ENCODE measurements at regions not wholly inside any gene's neighbourhood (a gene's known extent, or its start where the extent isn't known, plus 50 kb on each side); places are given as distances from the start of the nearest gene placed in this dataset.
A peak's percentile ranks its signal among the peaks of the same experiment; 100 is the strongest.
"Not testable (repeated sequence)": the region's sequence is repeated elsewhere in the genome, so short reads cannot be mapped to it uniquely, and the experiment has no call there.

DNA sequence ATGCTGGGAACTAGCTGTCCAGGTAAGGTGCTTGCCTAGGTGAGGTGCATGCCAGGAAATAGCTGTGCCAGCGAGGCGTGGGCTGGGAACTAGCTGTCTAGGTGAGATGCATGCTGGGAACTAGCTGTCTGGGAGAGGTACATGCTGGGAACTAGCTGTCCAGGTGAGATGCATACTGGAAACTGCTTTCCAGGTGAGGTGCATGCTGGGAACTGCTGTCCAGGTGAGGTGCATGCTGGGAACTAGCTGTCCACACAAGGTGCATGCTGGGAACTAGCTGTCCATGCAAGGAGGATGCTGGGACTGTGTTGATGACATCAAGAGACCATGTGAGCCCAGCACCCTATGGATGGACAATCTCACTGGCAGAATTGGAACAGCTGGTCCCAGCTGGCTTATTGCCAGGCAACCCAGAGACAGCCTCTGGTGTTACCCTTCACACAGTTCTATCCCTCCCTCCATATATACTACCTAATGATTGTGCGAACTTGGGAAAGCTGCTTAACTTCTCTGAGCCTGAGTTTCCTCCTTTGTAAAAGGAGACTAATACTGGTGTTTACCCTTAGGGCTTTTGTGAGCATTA is 479.9 kb upstream of the RBFOX1 start:
- no peak for DNase-seq

GRCh38 chr16:6846452-6846851 is 486.2 kb upstream of the RBFOX1 start:
- no peak for DNase-seq

DNA sequence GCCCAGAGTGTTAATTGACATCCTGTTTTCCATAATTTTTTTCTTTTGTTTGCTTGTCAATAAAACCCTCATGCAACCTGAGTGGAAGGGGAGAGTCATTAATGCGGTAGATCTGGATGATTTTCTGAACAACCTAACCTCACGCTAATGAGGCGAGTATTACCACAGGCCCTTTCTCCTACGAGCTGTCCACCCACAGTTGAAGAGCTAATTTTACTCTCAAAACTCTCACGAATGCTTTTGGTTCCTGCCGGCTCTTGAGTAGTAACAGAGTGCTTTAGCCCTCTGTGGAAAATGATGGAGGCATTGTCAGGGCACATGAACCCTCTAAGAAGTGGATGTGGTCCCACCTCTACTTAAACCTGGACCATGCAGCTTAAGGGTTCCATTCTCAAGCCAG is 491.3 kb upstream of the RBFOX1 start:
- DNase-seq = no peak

GRCh38 chr16:6837722-6838121 is 494.9 kb upstream of the RBFOX1 start:
- DNase-seq = no peak

DNA sequence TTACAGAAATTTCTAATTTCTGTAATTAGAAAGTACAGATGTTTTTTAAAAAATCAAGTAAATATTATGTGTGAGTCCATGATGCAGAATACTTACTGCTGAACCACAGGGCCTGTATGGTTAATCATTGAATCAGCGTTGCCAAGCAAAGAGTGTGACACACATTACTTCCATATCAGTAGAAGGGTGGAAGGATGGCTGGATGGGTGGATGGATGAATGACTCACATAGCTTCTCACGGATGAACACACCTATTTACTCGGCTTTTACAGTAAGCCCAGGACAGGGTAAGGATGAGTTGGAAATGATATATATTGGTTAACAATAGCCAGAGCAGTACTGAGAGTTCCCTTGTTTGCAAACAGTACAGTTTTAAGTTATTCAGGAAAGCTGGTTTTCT is 495.9 kb upstream of the RBFOX1 start:
- peak; percentile 1 for DNase-seq

- DNase-seq = no peak
These were observed 496.7 kb upstream of the RBFOX1 start for GRCh38 chr16:6835941-6836340.

DNA sequence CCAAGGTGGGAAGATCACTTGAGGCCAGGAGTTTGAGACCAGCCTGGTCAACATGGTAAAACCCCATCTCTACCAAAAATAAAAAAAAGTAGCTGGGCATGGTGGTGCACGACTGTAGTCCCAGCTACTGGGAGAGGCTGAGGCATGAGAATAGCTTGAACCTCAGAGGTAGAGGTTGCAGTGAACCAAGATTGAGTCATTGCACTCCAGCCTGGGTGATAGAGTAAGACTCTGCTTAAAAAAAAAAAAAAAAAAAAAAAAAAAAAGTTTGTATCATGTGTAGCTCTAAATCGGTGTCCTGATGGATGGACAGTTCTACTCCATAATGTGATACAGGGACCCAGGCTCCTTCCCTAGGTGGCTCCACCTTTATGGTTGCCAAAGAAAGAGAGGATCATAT is 497.1 kb upstream of the RBFOX1 start:
- no peak for DNase-seq

DNA sequence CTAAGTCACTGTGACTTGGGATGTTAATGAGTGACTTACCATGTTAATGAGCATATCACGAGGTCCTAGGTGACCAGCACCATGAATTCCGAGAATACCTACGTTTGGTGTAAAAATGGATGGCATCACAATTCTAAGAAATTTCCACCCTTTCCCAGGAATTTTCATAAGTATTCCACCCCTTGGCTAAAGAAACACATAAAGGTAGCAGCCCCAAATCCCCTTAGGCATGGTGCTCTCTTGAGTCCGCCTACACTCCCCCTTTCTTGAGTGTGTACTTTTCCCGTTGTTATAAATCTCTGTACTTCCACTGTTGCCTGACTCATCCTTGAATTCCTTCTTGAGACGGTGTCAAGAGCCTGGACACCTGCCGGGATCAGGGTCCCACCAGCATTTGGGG is 504.0 kb upstream of the RBFOX1 start:
- no peak for DNase-seq

DNA sequence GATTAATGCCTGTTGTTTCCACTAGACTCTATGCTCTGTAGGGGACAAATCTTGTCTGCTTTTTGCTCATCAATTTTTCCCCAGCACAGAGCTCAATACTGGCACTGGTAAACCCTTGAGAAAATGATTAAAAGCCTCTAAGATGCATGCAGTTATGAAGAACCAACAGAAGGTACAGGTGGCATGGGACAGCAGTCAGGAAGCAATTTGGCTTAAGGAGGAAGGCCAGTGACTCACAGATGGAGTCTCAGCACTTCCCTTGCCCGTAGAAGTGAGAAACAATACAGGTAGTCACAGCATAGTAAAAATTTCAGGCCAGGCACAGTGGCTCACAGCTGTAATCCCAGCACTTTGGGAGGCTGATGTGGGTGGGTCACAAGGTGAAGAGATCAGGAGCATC is 504.7 kb upstream of the RBFOX1 start:
- DNase-seq = no peak

DNA sequence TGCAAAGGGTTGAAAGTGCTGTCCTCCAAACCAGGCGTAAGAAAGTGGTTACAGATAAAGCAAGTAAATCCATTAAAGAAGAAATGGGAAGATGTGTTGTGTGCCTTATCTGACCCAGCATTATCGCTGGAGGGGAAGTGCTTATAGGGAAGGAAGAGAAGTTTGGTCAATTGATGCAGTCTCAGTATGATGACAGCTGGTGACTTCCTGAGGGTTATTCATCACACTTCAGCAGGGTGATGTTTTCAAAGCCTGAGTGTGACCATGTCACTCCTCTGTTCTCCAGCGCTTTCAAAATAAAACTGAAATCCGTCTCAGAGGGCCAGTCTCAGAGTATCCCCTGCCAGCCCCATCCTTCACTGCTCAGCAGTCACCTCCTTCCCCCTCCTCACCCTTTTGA is 505.4 kb upstream of the RBFOX1 start:
- no peak for DNase-seq

GRCh38 chr16:6822041-6822440 is 510.6 kb upstream of the RBFOX1 start:
- no peak for DNase-seq

DNA sequence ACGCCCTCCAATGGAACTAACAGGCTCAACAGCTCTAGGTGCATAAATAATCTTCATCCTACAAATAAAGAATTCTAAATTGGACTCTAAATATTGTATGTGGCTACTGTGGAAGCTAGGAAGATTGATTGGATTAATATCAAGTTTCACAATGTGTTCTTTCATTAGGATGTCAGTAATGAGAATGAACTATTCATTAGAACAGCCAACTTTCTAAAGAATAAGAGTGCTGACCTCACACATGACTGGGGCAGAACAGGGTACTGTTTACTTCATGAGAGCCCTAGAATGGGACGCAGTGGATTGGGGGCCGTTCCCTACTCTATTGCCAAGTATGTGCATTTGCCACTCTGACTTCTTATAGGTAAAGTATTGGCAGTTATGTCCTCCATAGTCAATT is 528.2 kb upstream of the RBFOX1 start:
- DNase-seq = no peak

GRCh38 chr16:6803176-6803575 is 529.5 kb upstream of the RBFOX1 start:
- DNase-seq = no peak

DNA sequence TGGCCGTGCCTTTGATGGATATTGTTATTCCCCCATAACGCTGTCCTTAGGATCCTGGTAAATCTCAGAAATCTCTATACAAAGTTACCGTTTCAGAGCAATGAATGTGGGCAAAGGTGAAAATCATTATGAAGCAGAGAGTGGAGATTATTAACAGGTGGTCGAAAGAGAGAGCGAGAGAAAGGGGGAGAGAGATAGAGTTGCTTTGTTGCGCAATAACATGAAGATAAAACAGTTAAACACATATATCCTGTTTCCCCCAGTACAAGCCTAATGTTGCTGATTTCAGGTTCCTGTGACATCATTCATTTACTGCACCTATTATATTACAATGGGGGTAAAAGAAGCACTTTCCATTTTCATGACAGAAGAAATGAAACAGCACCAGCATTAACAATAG is 535.4 kb upstream of the RBFOX1 start:
- DNase-seq = no peak

DNA sequence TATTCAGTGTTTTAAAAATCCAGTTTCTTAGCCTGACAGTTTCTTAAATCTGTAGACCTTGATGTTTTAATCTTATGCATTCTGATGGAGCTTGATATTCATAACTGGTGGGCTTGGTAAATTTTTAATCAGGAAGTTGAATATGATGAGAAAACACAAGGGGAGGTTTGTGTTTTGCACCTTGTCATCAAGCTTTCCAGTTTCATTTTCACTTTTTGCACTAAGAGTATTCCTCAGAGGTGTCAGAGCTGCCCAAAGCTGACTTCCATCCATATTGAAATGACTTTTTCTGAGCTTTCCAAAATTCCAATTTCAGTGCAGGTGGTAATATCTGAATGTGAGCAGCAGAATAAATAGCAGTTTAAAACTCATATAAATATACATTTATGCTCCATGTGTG is 555.0 kb upstream of the RBFOX1 start:
- DNase-seq = no peak

DNA sequence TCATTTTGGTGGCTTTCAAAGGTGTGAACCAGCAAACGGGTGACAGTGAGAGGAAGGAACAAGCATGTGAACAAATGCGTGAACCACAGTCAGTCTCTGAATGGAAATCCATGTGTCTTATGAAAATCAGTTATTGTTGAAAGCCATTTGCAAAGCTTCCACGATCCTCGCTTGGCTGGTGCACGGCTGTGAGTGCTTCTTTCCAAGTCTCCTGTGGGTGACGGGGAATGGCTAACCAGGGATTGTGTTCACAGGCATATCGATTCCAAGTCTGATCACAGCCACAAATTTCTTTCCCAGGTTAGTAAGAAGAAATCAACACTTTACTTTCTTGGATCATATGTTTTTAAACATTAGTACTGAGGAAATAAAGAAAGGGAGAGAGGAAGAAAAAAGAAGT is 556.9 kb upstream of the RBFOX1 start:
- DNase-seq = no peak

GRCh38 chr16:6771956-6772355 is 560.7 kb upstream of the RBFOX1 start:
- no peak for DNase-seq

GRCh38 chr16:6753553-6753952 is 579.1 kb upstream of the RBFOX1 start:
- DNase-seq = no peak

DNA sequence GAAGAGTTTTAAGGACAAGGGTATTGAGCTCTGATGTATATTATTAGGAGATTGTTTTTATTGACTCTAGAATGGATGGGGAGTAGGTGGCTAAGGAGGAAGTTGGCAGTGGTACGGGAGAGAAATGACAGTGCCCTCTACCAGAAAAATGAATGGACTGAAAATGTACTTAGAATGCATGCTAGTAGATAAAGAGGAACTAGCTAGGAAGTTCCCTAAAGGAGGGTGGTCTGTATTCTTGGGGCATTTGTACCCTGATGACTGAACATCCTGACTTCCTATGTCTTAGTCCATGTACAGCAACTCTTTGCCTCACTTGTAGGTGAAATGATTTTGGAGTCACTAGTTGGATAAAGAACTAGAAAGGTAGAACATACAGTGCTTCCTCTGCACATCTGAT is 581.5 kb upstream of the RBFOX1 start:
- DNase-seq = no peak

- no peak for DNase-seq
These were observed 582.9 kb upstream of the RBFOX1 start for GRCh38 chr16:6749698-6750097.

- DNase-seq = not testable (repeated sequence)
These were observed 596.3 kb upstream of the RBFOX1 start for GRCh38 chr16:6736302-6736701.

DNA sequence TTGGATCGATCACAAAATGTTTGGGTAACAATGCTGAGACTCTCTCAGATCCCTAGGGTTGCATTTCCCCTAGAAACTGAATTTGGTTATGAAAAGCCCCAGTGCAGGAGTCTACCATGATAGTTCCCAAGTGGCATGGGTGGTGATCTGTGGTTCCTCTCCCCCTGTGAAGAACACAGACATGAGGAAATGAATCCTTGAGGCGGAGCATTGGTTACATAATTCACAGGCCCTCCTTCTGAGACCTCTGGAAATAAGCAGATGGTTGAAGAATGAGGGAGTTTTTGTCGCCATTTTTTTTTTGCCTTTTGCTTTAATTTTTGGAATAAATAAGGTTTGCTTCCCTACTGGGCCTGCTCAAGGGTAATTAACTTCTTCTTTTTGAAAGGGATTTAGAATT is 597.0 kb upstream of the RBFOX1 start:
- DNase-seq = no peak

DNA sequence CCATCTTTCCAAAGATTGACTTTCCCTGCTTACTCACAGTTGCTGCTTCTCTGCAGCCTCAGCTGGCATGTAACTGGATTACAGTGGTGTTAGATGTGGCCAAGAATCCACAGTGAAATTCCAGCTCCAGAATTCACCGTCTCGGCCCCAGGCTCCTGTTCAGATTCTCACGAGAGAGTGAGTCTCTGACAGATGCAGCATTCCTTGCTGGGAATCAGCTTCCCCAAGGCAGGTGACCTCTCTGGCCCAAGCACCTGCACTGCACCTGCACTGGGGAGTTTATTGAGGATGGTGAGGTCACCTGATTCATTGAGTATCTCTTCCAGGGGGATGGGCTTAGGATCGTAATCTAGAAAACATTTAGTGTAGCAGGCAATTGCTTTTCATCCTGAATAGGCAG is 600.5 kb upstream of the RBFOX1 start:
- no peak for DNase-seq

DNA sequence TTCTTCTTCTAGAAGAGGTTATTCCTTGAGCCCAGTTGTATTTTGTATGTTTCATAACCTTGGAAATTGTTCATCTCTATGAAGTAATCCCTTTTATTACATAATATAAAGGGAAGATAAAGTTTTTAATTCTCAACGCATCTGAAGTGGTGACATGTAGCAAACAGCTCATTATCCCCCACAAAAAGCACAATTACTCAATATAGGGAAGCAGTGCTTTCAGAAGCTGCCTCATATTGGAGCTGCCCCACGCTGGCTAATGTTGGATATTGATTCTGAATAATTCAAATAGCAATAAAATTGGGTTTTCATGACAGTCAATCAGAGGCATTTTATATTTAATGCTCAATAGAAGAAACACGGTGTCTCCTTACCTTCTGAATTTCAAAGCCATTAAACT is 604.3 kb upstream of the RBFOX1 start:
- DNase-seq = no peak

DNA sequence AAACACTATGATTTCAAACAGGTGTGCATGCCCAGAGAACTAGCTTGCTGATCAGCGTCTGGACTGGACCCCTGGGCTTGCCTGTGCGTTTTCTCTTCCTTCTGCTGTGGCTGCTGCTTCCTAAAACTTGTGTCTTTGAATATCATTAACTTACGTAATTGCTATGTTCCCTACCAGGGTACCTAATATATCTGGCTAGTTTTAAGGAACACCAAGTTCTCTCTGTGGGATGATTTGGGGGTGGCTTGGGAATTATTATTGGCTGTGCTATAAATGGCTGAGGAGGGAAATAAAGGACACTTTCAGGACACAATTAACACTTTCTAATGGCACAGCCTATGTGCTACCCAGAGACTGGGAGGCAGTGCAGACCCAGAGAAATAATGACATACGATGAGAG is 606.0 kb upstream of the RBFOX1 start:
- DNase-seq = no peak
